NOMO-1 treated with dmso at 0.1 percent for 144 hours (cell line): ENCODE measurements at regions not wholly inside any gene's neighbourhood (a gene's known extent, or its start where the extent isn't known, plus 50 kb on each side); places are given as distances from the start of the nearest gene placed in this dataset.

Source experiments
- DNase-seq: peaks from one replicate; lab custom pipeline; 2025; ENCODE audit not compliant: unreplicated experiment; lab: John Stamatoyannopoulos, UW

DNA sequence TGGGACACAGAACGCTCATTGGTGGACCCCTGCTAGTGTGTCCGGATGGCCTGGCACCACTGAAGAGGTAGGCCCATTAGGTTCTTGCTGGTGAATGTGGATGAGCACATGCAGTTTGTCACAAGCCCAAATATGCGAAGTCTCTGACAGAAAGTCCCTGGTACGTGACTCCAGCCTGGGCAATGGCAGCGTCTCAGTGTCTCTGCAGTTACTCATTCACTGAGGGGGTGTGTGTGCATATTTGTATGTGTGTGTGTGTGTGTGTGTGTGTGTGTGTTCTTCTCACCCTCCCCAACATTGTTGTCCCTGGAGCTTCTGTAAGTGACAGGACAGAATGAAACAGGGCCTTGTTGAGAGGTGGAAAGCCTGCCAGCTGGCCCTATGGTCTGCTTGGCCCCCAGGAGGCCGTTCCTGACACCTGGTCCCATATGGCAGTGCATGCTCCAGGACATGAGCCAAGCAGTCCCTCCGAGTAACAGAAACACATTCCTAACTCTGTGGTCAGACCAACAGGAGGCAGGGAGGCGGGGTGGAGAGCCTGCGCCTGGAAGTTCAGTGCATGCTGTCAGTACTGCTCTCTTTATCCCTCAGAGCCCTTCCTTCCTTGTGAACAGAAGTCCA lies 169.9 kb downstream of the SLC28A3 start:
- DNase-seq, result no peak

GRCh38 chr9:84173961-84174360 lies 166.6 kb downstream of the SLC28A3 start:
- DNase-seq, result no peak

DNA sequence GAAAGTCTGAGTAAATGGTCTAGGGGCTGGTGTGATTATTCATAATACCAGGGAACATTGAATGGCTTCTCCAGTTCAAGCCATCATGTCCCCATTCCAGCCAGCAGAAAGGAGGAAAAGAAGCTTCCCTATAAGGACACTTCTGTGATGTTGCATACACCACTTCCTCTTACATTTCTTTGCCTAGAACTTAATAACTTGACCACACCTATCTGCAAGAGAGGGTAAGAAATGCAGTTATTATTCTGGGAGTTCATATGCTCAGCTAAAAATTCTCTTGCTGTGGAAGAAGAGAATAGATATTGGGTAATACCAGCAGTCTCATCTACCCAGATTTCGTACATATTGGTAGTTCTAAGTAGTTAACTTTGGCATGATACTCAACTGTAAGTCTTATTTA lies 166.1 kb downstream of the SLC28A3 start:
- DNase-seq, result peak; percentile 36

GRCh38 chr9:84177407-84177806 lies 163.2 kb downstream of the SLC28A3 start:
- DNase-seq, result no peak

DNA sequence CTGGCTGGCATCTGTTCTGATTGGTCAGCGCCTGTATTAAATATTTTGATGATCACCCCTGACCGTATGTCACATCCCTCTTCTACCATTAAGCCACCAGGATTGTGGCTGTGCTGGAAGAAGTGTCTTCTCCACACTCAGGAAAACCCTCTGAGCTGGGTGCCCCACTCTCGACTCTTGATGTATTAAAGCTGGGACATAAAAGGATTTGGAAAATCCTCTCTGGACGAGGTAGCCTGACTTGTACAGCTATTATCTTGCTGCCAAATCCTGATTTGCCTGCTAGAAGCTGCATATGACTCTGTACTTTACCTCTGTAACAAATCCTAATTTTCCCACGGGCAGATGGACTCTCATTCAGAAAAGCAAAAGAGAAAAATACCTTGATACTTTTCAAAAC lies 161.0 kb downstream of the SLC28A3 start:
- DNase-seq, result no peak

DNA sequence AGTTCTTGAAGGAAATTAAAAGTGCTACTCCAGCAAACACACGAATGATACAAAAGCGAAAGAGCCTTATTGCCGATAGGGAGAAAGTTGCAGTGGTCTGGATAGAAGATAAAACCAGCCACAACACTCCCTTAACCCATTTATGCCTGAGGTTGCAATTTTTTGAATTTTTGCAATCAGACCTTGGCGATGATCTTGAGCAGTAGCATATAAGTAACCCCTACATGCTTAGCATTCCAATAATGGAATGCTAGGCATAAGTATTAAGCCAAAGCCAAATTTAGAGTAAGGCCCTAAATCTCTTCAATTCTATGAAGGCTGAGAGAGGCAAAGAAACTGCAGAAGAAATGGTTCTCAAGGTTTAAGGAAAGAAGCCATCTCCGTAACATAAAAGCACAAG lies 153.5 kb downstream of the SLC28A3 start:
- no peak for DNase-seq

- DNase-seq, result no peak
These were observed 150.7 kb downstream of the SLC28A3 start for GRCh38 chr9:84189904-84190303.

GRCh38 chr9:84190411-84190810 lies 150.1 kb downstream of the SLC28A3 start:
- no peak for DNase-seq

DNA sequence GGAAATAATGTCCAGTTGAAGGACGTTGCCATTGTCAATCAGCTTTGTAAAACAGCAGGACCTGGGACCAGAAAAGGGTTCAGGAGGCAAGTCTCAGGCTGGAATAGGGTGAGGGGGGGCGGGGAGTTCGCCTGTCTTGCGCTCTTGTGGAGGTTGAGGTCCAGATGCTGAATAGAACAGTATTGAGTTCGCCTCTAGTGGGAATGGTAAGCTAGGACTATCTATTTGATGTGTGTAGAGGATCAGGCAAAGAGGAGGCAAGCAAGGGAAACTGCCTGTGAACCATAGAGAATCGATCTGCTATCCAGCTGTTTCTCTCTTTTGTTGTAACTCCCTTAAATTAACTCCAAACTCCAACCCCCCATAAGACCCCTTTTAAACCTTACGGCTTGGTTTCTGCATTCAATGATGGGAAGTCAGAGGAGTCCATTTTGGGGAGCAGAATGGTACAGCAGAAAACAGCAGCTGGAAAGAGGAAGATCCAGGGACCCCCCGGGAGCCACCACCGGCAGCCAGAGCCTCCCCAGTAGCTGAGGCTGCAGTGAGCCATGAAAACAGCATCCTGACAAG lies 133.7 kb downstream of the SLC28A3 start:
- DNase-seq, result no peak

- no peak for DNase-seq
These were observed 133.0 kb downstream of the SLC28A3 start for GRCh38 chr9:84207491-84207951.

- no peak for DNase-seq
These were observed 128.3 kb downstream of the SLC28A3 start for GRCh38 chr9:84212246-84212645.

DNA sequence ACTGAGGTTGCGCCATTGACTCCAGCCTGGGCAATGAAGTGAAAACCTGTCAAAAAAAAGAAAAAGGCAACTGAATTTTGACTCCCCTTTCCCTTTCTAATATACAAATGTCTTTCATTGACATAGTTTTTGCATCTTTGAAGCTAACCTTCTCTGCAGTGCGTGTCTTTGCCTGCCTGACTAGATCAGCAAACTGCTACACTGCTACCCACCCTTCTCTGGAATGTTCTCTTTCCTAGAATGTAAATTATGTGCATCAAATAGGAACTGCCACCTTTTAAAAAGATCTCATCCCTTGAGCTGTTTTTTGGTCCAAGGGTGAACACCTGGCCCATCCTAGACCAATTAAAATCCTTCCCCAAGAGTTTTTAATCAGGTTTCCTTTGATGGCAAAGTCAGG lies 127.6 kb downstream of the SLC28A3 start:
- no peak for DNase-seq

GRCh38 chr9:84216151-84216550 lies 124.4 kb downstream of the SLC28A3 start:
- no peak for DNase-seq

- no peak for DNase-seq
These were observed 122.2 kb downstream of the SLC28A3 start for GRCh38 chr9:84218322-84218721.

GRCh38 chr9:84224246-84224645 lies 116.3 kb downstream of the SLC28A3 start:
- peak; percentile 1 for DNase-seq
